H1 (cell line): ENCODE measurements at regions not wholly inside any gene's neighbourhood (a gene's known extent, or its start where the extent isn't known, plus 50 kb on each side); places are given as distances from the start of the nearest gene placed in this dataset.

Experiments used
- CTCF ChIA-PET: fragments of 300-600 bp; sonication (Branson Sonifier 250); formaldehyde crosslinking; loops from one replicate; lab custom pipeline; 2021; ENCODE audit not compliant: partially characterized antibody; lab: Charles Lee
- POLR2A ChIA-PET: fragments of 300-600 bp; sonication (Branson Sonifier 250); formaldehyde crosslinking; loops from one replicate; lab custom pipeline; 2021; ENCODE audit warnings: inconsistent platforms; ENCODE audit not compliant: partially characterized antibody; lab: Charles Lee
- DNase-seq, 2 experiments: peaks; one replicate each; pipeline versions ENCODE4 v3.0.0 to v3.0.0-alpha.2; 2010 to 2022; ENCODE audit warnings: low spot score in 2 of 2, low read depth in 1 of 2, mixed read lengths in 1 of 2
- FAIRE-seq: peaks from 2 replicates; lab custom pipeline; 2011; peaks lifted over from hg19 to GRCh38; lab: Jason Lieb, UNC
- H2AFZ ChIP-seq: 2 replicates; pipeline ENCODE4 v1.8.1; 2012; ENCODE audit warnings: low read length, inconsistent platforms
- H2AK5ac ChIP-seq: 2 replicates; pipeline ENCODE4 v1.6.1; 2013; ENCODE audit warnings: low read depth, low read length
- H2BK120ac ChIP-seq: replicated peaks from 2 replicates; pipeline ENCODE3; 2013; ENCODE audit warnings: low read depth, low read length, inconsistent platforms
- H2BK12ac ChIP-seq: 2 replicates; pipeline ENCODE4 v1.6.1; 2013; ENCODE audit warnings: low read depth, low read length
- H2BK15ac ChIP-seq: 2 replicates; pipeline ENCODE4 v1.6.1; 2013; ENCODE audit warnings: low read length
- H2BK20ac ChIP-seq: 2 replicates; pipeline ENCODE4 v1.6.1; 2013; ENCODE audit warnings: low read length
- H2BK5ac ChIP-seq: 2 replicates; pipeline ENCODE4 v1.6.1; 2013; ENCODE audit warnings: low read depth, low read length
- H3K14ac ChIP-seq: 2 replicates; pipeline ENCODE4 v1.6.1; 2013; ENCODE audit warnings: inconsistent platforms; ENCODE audit not compliant: insufficient read length
- H3K18ac ChIP-seq: 2 replicates; pipeline ENCODE4 v1.6.1; 2013; ENCODE audit warnings: low read length; ENCODE audit errors: extremely low read depth
- H3K23ac ChIP-seq: 2 replicates; pipeline ENCODE4 v1.6.1; 2013; ENCODE audit warnings: inconsistent platforms; ENCODE audit not compliant: insufficient read length
- H3K23me2 ChIP-seq: 2 replicates; pipeline ENCODE4 v1.6.1; 2013; ENCODE audit warnings: low read depth, low read length
- H3K27ac ChIP-seq: 2 replicates; pipeline ENCODE4 v1.6.1; 2011; ENCODE audit warnings: low read depth, low read length, inconsistent platforms
- H3K27me3 ChIP-seq, 4 experiments: replicated peaks in 1 of 4; 1 replicate in 1 of 4; 2 replicates in 3 of 4; pipeline versions ENCODE4 v1.6.1 to v1.8.1; 2011 to 2013; ENCODE audit warnings: low read length in 3 of 4, mild to moderate bottlenecking in 3 of 4, inconsistent platforms in 2 of 4, mixed read lengths in 2 of 4, moderate library complexity in 1 of 4; ENCODE audit not compliant: control insufficient read depth in 3 of 4, insufficient read depth in 3 of 4; ENCODE audit errors: extremely low read depth in 1 of 4
- H3K36me3 ChIP-seq, 4 experiments: 2 replicates each; pipeline versions ENCODE4 v1.6.1 to v1.8.1; 2011 to 2013; ENCODE audit warnings: mild to moderate bottlenecking in 4 of 4, low read length in 3 of 4, moderate library complexity in 2 of 4, control low read depth in 1 of 4, inconsistent platforms in 1 of 4; ENCODE audit not compliant: insufficient read depth in 4 of 4, control insufficient read depth in 2 of 4
- H3K4ac ChIP-seq: replicated peaks from 2 replicates; pipeline ENCODE3; 2013; ENCODE audit warnings: low read length, low read depth, mixed read lengths, inconsistent platforms; ENCODE audit not compliant: insufficient read length
- H3K4me1 ChIP-seq, 4 experiments: replicated peaks in 1 of 4; 1 replicate in 1 of 4; 2 replicates in 3 of 4; pipeline versions ENCODE4 v1.6.1 to v1.8.1; 2011 to 2013; ENCODE audit warnings: low read length in 3 of 4, inconsistent platforms in 2 of 4, mixed read lengths in 1 of 4; ENCODE audit not compliant: insufficient read depth in 4 of 4, control insufficient read depth in 3 of 4
- H3K4me2 ChIP-seq, 2 experiments: 2 replicates each; pipeline versions ENCODE4 v1.6.1 to v1.8.1; 2011 to 2013; ENCODE audit warnings: low read depth in 2 of 2, low read length in 2 of 2, control low read depth in 1 of 2, inconsistent platforms in 1 of 2, mild to moderate bottlenecking in 1 of 2; ENCODE audit not compliant: insufficient read depth in 1 of 2
- H3K4me3 ChIP-seq, 4 experiments: fragments of 200-600, 300-600 bp in 1 of 4; sonication (generic), shearing (Covaris generic), sonication (Bioruptor Twin) in 1 of 4; 2 replicates each; pipeline versions ENCODE4 v1.5.1 to v1.8.1; 2011 to 2016; ENCODE audit warnings: low read length in 4 of 4, low read depth in 3 of 4, control low read depth in 2 of 4, inconsistent platforms in 2 of 4, mild to moderate bottlenecking in 2 of 4, mixed read lengths in 1 of 4, moderate library complexity in 1 of 4; ENCODE audit not compliant: insufficient read depth in 2 of 4; ENCODE audit errors: extremely low read depth in 1 of 4
- H3K56ac ChIP-seq: replicated peaks from 2 replicates; pipeline ENCODE3; 2013; ENCODE audit warnings: low read depth, mild to moderate bottlenecking, mixed read lengths, low read length, inconsistent platforms; ENCODE audit not compliant: insufficient read length
- H3K79me1 ChIP-seq: 2 replicates; pipeline ENCODE4 v1.6.1; 2013; ENCODE audit warnings: low read depth, low read length, control low read depth
- H3K79me2 ChIP-seq, 2 experiments: 2 replicates each; pipeline versions ENCODE4 v1.6.1 to v1.8.1; 2012 to 2013; ENCODE audit warnings: low read length in 2 of 2, mild to moderate bottlenecking in 2 of 2, inconsistent platforms in 1 of 2; ENCODE audit not compliant: insufficient read depth in 2 of 2, control insufficient read depth in 1 of 2
- H3K9ac ChIP-seq, 4 experiments: replicated peaks in 1 of 4; 1 replicate in 1 of 4; 2 replicates in 3 of 4; pipeline versions ENCODE4 v1.6.1 to v1.8.1; 2011 to 2013; ENCODE audit warnings: low read depth in 3 of 4, low read length in 3 of 4, control low read depth in 2 of 4, mild to moderate bottlenecking in 2 of 4, moderate library complexity in 2 of 4, inconsistent platforms in 1 of 4; ENCODE audit errors: extremely low read depth in 1 of 4
- H3K9me3 ChIP-seq, 2 experiments: 2 replicates each; pipeline versions ENCODE4 v1.6.1 to v1.8.1; 2012 to 2013; ENCODE audit warnings: mild to moderate bottlenecking in 2 of 2, moderate library complexity in 2 of 2, control low read depth in 1 of 2, inconsistent platforms in 1 of 2, low read depth in 1 of 2, low read length in 1 of 2, mixed read lengths in 1 of 2; ENCODE audit not compliant: insufficient read depth in 2 of 2
- H4K20me1 ChIP-seq, 2 experiments: replicated peaks in 1 of 2; 2 replicates each; pipeline versions ENCODE3 to v1.8.1; 2011 to 2013; ENCODE audit warnings: inconsistent platforms in 2 of 2, low read length in 2 of 2, mild to moderate bottlenecking in 1 of 2; ENCODE audit not compliant: insufficient read depth in 2 of 2, control insufficient read depth in 1 of 2
- H4K5ac ChIP-seq: 2 replicates; pipeline ENCODE4 v1.6.1; 2013; ENCODE audit warnings: low read length, low read depth, mixed read lengths, inconsistent platforms; ENCODE audit not compliant: insufficient read length
- H4K8ac ChIP-seq: 2 replicates; pipeline ENCODE4 v1.8.0; 2013; ENCODE audit warnings: mild to moderate bottlenecking, moderate library complexity, low read length, inconsistent platforms; ENCODE audit not compliant: insufficient read depth; ENCODE audit errors: extremely low read depth
- H4K91ac ChIP-seq: replicated peaks from 2 replicates; pipeline ENCODE3; 2013; ENCODE audit warnings: low read length, mixed read lengths, inconsistent platforms; ENCODE audit not compliant: insufficient read length
- E2F6 ChIP-seq: IDR thresholded peaks from 2 replicates; pipeline ENCODE4 v1.6.1; 2012; ENCODE audit warnings: inconsistent platforms
- EP300 ChIP-seq, 2 experiments: IDR thresholded peaks; 1 replicate in 1 of 2; 2 replicates in 1 of 2; pipeline ENCODE4 v1.6.1; 2011 to 2012; ENCODE audit warnings: low read depth in 2 of 2, low read length in 2 of 2, mild to moderate bottlenecking in 2 of 2, borderline replicate concordance in 1 of 2, inconsistent platforms in 1 of 2, moderate library complexity in 1 of 2
- NANOG ChIP-seq: IDR thresholded peaks from 2 replicates; pipeline ENCODE4 v1.6.1; 2011; ENCODE audit warnings: low read length, low read depth, mild to moderate bottlenecking, inconsistent platforms; ENCODE audit not compliant: insufficient read depth, poor library complexity, severe bottlenecking
- WGBS, 2 experiments: shearing (Covaris generic) in 1 of 2; methylation state at CpG; one replicate each; pipeline versions ENCODE4 v1.1.6 to v1.1.7; 2013 to 2015; ENCODE audit warnings: low lambda C conversion rate in 2 of 2, mixed read lengths in 2 of 2, inconsistent platforms in 1 of 2, low coverage in 1 of 2, missing lambda C conversion rate in 1 of 2; ENCODE audit not compliant: insufficient replicate concordance in 2 of 2, insufficient coverage in 1 of 2, insufficient read length in 1 of 2; ENCODE audit errors: extremely low coverage in 1 of 2, missing lambda C conversion rate in 1 of 2; 5-methylcytosine and 5-hydroxymethylcytosine counted together

GRCh38 chr4:129578336-129578735 is 482.4 kb downstream of the C4orf33 start:
- H3K9ac ChIP-seq = no peak overlapping the region
- CTCF ChIA-PET = no interaction called here
- no peak overlapping the region for H4K91ac ChIP-seq
- POLR2A ChIA-PET = no interaction called here
- no peak overlapping the region for H4K8ac ChIP-seq
- H3K18ac ChIP-seq = no peak overlapping the region
- H3K4me2 ChIP-seq = no peak overlapping the region
- DNase-seq (no peak), FAIRE-seq (no peak)
- no peak overlapping the region for H3K4me3 ChIP-seq
- H2BK12ac ChIP-seq = no peak overlapping the region
- no peaks in the 10 kb centered on the region for H3K9me3 ChIP-seq
- WGBS, 2 experiments = 81% methylated on average over 6 of the region's 6 CpGs; no CpG with 5 or more reads in 1 of the 2 experiments
- no peaks in the 10 kb centered on the region for H3K36me3 ChIP-seq
- no peak overlapping the region for H3K4ac ChIP-seq
- no peaks in the 10 kb centered on the region for H3K27me3 ChIP-seq
- H2BK20ac ChIP-seq = no peak overlapping the region
- no peak overlapping the region for H3K14ac ChIP-seq
- H3K79me2 ChIP-seq = no peaks in the 10 kb centered on the region
- H2BK120ac ChIP-seq = no peak overlapping the region
- no peaks in the 10 kb centered on the region for H3K4me1 ChIP-seq
- no peak for TF ChIP-seq E2F6
- no peak for TF ChIP-seq NANOG
- TF ChIP-seq EP300 (IDR thresholded peaks at IDR 0.05; ENCODE audit: borderline replicate concordance in 1 of 2, low read depth in 2 of 2, low read length in 2 of 2) = no peak
- no peak overlapping the region for H3K23ac ChIP-seq
- H2BK5ac ChIP-seq = no peak overlapping the region
- H3K56ac ChIP-seq = no peak overlapping the region
- no peaks in the 10 kb centered on the region for H3K79me1 ChIP-seq
- H2BK15ac ChIP-seq = no peak overlapping the region
- no peaks in the 10 kb centered on the region for H4K20me1 ChIP-seq
- no peak overlapping the region for H2AFZ ChIP-seq
- H3K23me2 ChIP-seq = no peaks in the 10 kb centered on the region
- no peak overlapping the region for H2AK5ac ChIP-seq
- H3K27ac ChIP-seq = no peak overlapping the region
- no peak overlapping the region for H4K5ac ChIP-seq
